NCI-H524 (cell line): ENCODE measurements at regions not wholly inside any gene's neighbourhood (a gene's known extent, or its start where the extent isn't known, plus 50 kb on each side); places are given as distances from the start of the nearest gene placed in this dataset.
"Not testable (repeated sequence)": the region's sequence is repeated elsewhere in the genome, so short reads cannot be mapped to it uniquely, and the experiment has no call there.

ENCODE experiments used
- DNase-seq, 2 experiments: peaks; one replicate each; lab custom pipeline; 2025; lab: John Stamatoyannopoulos, UW

GRCh38 chr13:53398051-53398450, 369.4 kb downstream of the OLFM4 start:
- peak; percentile 72 to 88 for DNase-seq

- DNase-seq: peak in 1 of 2 experiments; percentile 7
Measured at GRCh38 chr13:53405616-53406015, 377.0 kb downstream of the OLFM4 start.

- DNase-seq: no peak
Measured at GRCh38 chr13:53408306-53408705, 379.7 kb downstream of the OLFM4 start.

- DNase-seq: no peak
Measured at GRCh38 chr13:53408847-53409568, 380.4 kb downstream of the OLFM4 start.

- no peak for DNase-seq
Measured at GRCh38 chr13:53411463-53411862, 382.9 kb downstream of the OLFM4 start.

- no peak for DNase-seq
Measured at GRCh38 chr13:53415135-53415534, 386.5 kb downstream of the OLFM4 start.

GRCh38 chr13:53417601-53418000, 389.0 kb downstream of the OLFM4 start:
- DNase-seq: no peak

- DNase-seq: no peak
Measured at GRCh38 chr13:53422415-53422814, 393.8 kb downstream of the OLFM4 start.

- DNase-seq: no peak
Measured at GRCh38 chr13:53436396-53436795, 407.8 kb downstream of the OLFM4 start.

- DNase-seq: no peak
Measured at GRCh38 chr13:53439439-53440225, 411.0 kb downstream of the OLFM4 start.

GRCh38 chr13:53442979-53443378, 414.4 kb downstream of the OLFM4 start:
- DNase-seq: no peak

- DNase-seq: no peak
Measured at GRCh38 chr13:53445686-53446085, 417.1 kb downstream of the OLFM4 start.

GRCh38 chr13:53447456-53447855, 418.8 kb downstream of the OLFM4 start:
- DNase-seq: no peak

GRCh38 chr13:53447863-53448262, 419.2 kb downstream of the OLFM4 start:
- no peak for DNase-seq

GRCh38 chr13:53452263-53452808, 423.7 kb downstream of the OLFM4 start:
- DNase-seq: not testable (repeated sequence)

- DNase-seq: peak; percentile 6 to 57
Measured at GRCh38 chr13:53460796-53461195, 432.2 kb downstream of the OLFM4 start.

GRCh38 chr13:53463106-53463505, 434.5 kb downstream of the OLFM4 start:
- DNase-seq: no peak

- no peak for DNase-seq
Measured at GRCh38 chr13:53466576-53466975, 438.0 kb downstream of the OLFM4 start.

GRCh38 chr13:53473397-53473796, 444.8 kb downstream of the OLFM4 start:
- no peak for DNase-seq

GRCh38 chr13:53474878-53475277, 446.3 kb downstream of the OLFM4 start:
- no peak for DNase-seq

- peak; percentile 34 to 75 for DNase-seq
Measured at GRCh38 chr13:53490752-53491151, 462.1 kb downstream of the OLFM4 start.

GRCh38 chr13:53494406-53494805, 465.8 kb downstream of the OLFM4 start:
- DNase-seq: no peak

GRCh38 chr13:53499576-53500133, 471.0 kb downstream of the OLFM4 start:
- DNase-seq: peak in 1 of 2 experiments; percentile 27
